ENCODE measurements at regions not wholly inside any gene's neighbourhood (a gene's known extent, or its start where the extent isn't known, plus 50 kb on each side); places are given as distances from the start of the nearest gene placed in this dataset.

- DNase-seq = no peak
- Mint-ChIP-seq H3K4me3 (no peak overlapping the region), H3K27me3 (ENCODE audit: insufficient read depth) (peaks cover 19% of the 10 kb centered on the region), H3K4me1 (no peaks in the 10 kb centered on the region), H3K36me3 (ENCODE audit: low read depth) (no peaks in the 10 kb centered on the region), H3K9me3 (no peaks in the 10 kb centered on the region), H3K27ac (no peak overlapping the region)
- WGBS, 2 experiments (ENCODE audit: insufficient coverage in 1 of 2, insufficient read length in 1 of 2) = 85 to 100% methylated on average over 1 to 6 of the region's 6 CpGs
- Histone ChIP-seq H3K9me3 (ENCODE audit: control insufficient read depth, low read length) (no peaks in the 10 kb centered on the region), H3K36me3 (ENCODE audit: control insufficient read depth, insufficient read depth, low read length) (no peaks in the 10 kb centered on the region), H3K4me1 (ENCODE audit: control insufficient read depth, insufficient read depth, low read length) (no peaks in the 10 kb centered on the region), H3K27ac (ENCODE audit: low read depth, low read length) (no peak overlapping the region), H3K27me3 (ENCODE audit: control insufficient read depth, insufficient read depth, low read length, poor library complexity, severe bottlenecking) (peaks cover 3% of the 10 kb centered on the region), H3K9ac (ENCODE audit: extremely low read depth, low read length, poor library complexity, severe bottlenecking) (no peak overlapping the region), H3K4me3 (ENCODE audit: low read length) (no peak overlapping the region)
- no peak for TF ChIP-seq CTCF (conservative IDR thresholded peaks at IDR 0.05)
These were observed 74.3 kb upstream of the CCN6 start for GRCh38 chr6:111979633-111980032.

GRCh38 chr6:111980143-111980542 lies 73.8 kb upstream of the CCN6 start:
- Mint-ChIP-seq H3K27me3 (ENCODE audit: insufficient read depth) (peaks cover 19% of the 10 kb centered on the region), H3K4me1 (peaks cover 3% of the 10 kb centered on the region), H3K27ac (no peak overlapping the region), H3K9me3 (no peaks in the 10 kb centered on the region), H3K4me3 (no peak overlapping the region), H3K36me3 (ENCODE audit: low read depth) (no peaks in the 10 kb centered on the region)
- DNase-seq = no peak
- no peaks in the 10 kb centered on the region for H3K36me3 ChIP-seq (ENCODE audit: control insufficient read depth, insufficient read depth, low read length)
- H3K27ac ChIP-seq (ENCODE audit: low read depth, low read length) = no peak overlapping the region
- WGBS, 2 experiments (ENCODE audit: insufficient coverage in 1 of 2, insufficient read length in 1 of 2) = 91 to 94% methylated on average over 3 to 6 of the region's 6 CpGs
- no peaks in the 10 kb centered on the region for H3K9me3 ChIP-seq (ENCODE audit: control insufficient read depth, low read length)
- H3K4me3 ChIP-seq (ENCODE audit: low read length) = no peak overlapping the region
- H3K27me3 ChIP-seq (ENCODE audit: control insufficient read depth, insufficient read depth, low read length, poor library complexity, severe bottlenecking) = peaks cover 3% of the 10 kb centered on the region
- no peak overlapping the region for H3K9ac ChIP-seq (ENCODE audit: extremely low read depth, low read length, poor library complexity, severe bottlenecking)
- TF ChIP-seq CTCF (conservative IDR thresholded peaks at IDR 0.05) = no peak
- no peaks in the 10 kb centered on the region for H3K4me1 ChIP-seq (ENCODE audit: control insufficient read depth, insufficient read depth, low read length)

- Histone ChIP-seq H3K9ac (ENCODE audit: extremely low read depth, low read length, poor library complexity, severe bottlenecking) (no peak overlapping the region), H3K9me3 (ENCODE audit: control insufficient read depth, low read length) (no peaks in the 10 kb centered on the region), H3K4me1 (ENCODE audit: control insufficient read depth, insufficient read depth, low read length) (no peaks in the 10 kb centered on the region), H3K4me3 (ENCODE audit: low read length) (no peak overlapping the region), H3K27ac (ENCODE audit: low read depth, low read length) (no peak overlapping the region), H3K36me3 (ENCODE audit: control insufficient read depth, insufficient read depth, low read length) (no peaks in the 10 kb centered on the region), H3K27me3 (ENCODE audit: control insufficient read depth, insufficient read depth, low read length, poor library complexity, severe bottlenecking) (peaks cover 3% of the 10 kb centered on the region)
- DNase-seq = no peak
- H3K27ac Mint-ChIP-seq = no peak overlapping the region
- 92% methylated on average over 8 of the region's 8 CpGs for WGBS, 2 experiments (ENCODE audit: insufficient coverage in 1 of 2, insufficient read length in 1 of 2)
- TF ChIP-seq CTCF (conservative IDR thresholded peaks at IDR 0.05) = no peak
- no peaks in the 10 kb centered on the region for H3K36me3 Mint-ChIP-seq (ENCODE audit: low read depth)
- H3K27me3 Mint-ChIP-seq (ENCODE audit: insufficient read depth) = peaks cover 19% of the 10 kb centered on the region
- H3K4me1 Mint-ChIP-seq = peaks cover 4% of the 10 kb centered on the region
- H3K9me3 Mint-ChIP-seq = no peaks in the 10 kb centered on the region
- no peak overlapping the region for H3K4me3 Mint-ChIP-seq
These were observed 72.7 kb upstream of the CCN6 start for GRCh38 chr6:111980971-111981840.

Measured in endodermal cell (in vitro differentiated cells).